ENCODE measurements at regions not wholly inside any gene's neighbourhood (a gene's known extent, or its start where the extent isn't known, plus 50 kb on each side); places are given as distances from the start of the nearest gene placed in this dataset.

DNA sequence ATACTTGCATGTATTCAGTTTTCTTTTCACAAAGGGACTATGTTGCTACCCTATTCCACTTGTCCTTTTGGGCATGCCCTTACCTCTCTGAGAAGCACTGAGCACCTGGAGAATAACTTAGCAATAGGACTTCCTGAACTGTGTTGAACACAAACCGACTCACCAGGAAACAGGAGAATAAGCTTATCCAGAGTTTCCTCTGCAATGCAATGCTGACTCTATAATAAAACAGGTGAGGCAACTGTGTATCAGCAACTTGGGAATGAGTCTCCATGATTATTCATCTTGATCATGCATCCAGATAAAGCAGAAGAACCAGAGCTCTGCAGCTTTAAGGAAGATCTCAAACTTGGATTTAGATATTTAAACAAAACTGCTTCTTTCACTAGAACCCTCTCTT is 806.5 kb downstream of the IGSF11 start:
- no peaks in the 10 kb centered on the region for H3K36me3 ChIP-seq (ENCODE audit: control insufficient read depth in 2 of 3, insufficient read depth in 3 of 3, low read length in 3 of 3)
- intact Hi-C loops (cut with DNase I): no loop called here
- TF ChIP-seq CTCF (IDR thresholded peaks at IDR 0.05; ENCODE audit: borderline replicate concordance, extremely low read depth, insufficient read depth): no peak
- H3K9ac ChIP-seq (ENCODE audit: low read length in 3 of 3): no peak overlapping the region
- H3K9me3 ChIP-seq (ENCODE audit: control insufficient read depth in 2 of 3, insufficient read depth in 1 of 3, low read length in 3 of 3): no peaks in the 10 kb centered on the region
- no peaks in the 10 kb centered on the region for H3K27me3 ChIP-seq (ENCODE audit: control insufficient read depth, insufficient read depth, low read length)
- no peaks in the 10 kb centered on the region for H3K4me1 ChIP-seq (ENCODE audit: control insufficient read depth in 2 of 3, insufficient read depth in 2 of 3, low read depth in 1 of 3, low read length in 3 of 3)
- H3K4me3 ChIP-seq (ENCODE audit: low read length in 3 of 3): no peak overlapping the region
- no peak for FAIRE-seq
- no peak for DNase-seq
- H3K27ac ChIP-seq (ENCODE audit: low read depth in 2 of 2, low read length in 2 of 2): no peak overlapping the region

GRCh38 chr3:118229196-118229595 is 805.5 kb downstream of the IGSF11 start:
- intact Hi-C loops (cut with DNase I): no loop called here
- no peak for DNase-seq
- H3K9ac ChIP-seq (ENCODE audit: low read length in 3 of 3): no peak overlapping the region
- no peaks in the 10 kb centered on the region for H3K4me1 ChIP-seq (ENCODE audit: control insufficient read depth in 2 of 3, insufficient read depth in 2 of 3, low read depth in 1 of 3, low read length in 3 of 3)
- no peak for FAIRE-seq
- no peaks in the 10 kb centered on the region for H3K36me3 ChIP-seq (ENCODE audit: control insufficient read depth in 2 of 3, insufficient read depth in 3 of 3, low read length in 3 of 3)
- no peaks in the 10 kb centered on the region for H3K27me3 ChIP-seq (ENCODE audit: control insufficient read depth, insufficient read depth, low read length)
- H3K4me3 ChIP-seq (ENCODE audit: low read length in 3 of 3): no peak overlapping the region
- no peak overlapping the region for H3K27ac ChIP-seq (ENCODE audit: low read depth in 2 of 2, low read length in 2 of 2)
- no peaks in the 10 kb centered on the region for H3K9me3 ChIP-seq (ENCODE audit: control insufficient read depth in 2 of 3, insufficient read depth in 1 of 3, low read length in 3 of 3)
- no peak for TF ChIP-seq CTCF (IDR thresholded peaks at IDR 0.05; ENCODE audit: borderline replicate concordance, extremely low read depth, insufficient read depth)

DNA sequence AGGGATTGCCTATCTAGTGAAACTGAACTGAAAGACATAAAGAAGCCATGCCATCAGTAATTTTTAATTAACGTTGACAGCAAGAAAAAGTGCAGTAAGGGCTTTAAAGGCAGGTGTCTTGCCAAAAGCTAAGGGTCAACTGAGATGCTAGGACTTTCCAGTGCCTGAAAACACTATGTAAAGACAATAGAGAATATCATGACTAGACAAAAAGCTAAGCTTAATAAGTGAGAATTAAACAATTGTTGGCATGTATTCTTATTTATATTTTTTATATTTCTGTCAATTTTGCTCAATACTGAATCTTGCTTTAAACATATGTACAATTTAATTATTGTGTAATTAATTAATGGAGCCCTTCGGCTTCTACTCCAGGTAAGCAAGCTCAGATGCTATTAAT is 803.1 kb downstream of the IGSF11 start:
- FAIRE-seq (no peak), DNase-seq (no peak)
- H3K9me3 ChIP-seq (ENCODE audit: control insufficient read depth in 2 of 3, insufficient read depth in 1 of 3, low read length in 3 of 3): no peaks in the 10 kb centered on the region
- intact Hi-C loops (cut with DNase I): no loop called here
- H3K27ac ChIP-seq (ENCODE audit: low read depth in 2 of 2, low read length in 2 of 2): no peak overlapping the region
- no peaks in the 10 kb centered on the region for H3K36me3 ChIP-seq (ENCODE audit: control insufficient read depth in 2 of 3, insufficient read depth in 3 of 3, low read length in 3 of 3)
- no peaks in the 10 kb centered on the region for H3K27me3 ChIP-seq (ENCODE audit: control insufficient read depth, insufficient read depth, low read length)
- no peaks in the 10 kb centered on the region for H3K4me1 ChIP-seq (ENCODE audit: control insufficient read depth in 2 of 3, insufficient read depth in 2 of 3, low read depth in 1 of 3, low read length in 3 of 3)
- H3K4me3 ChIP-seq (ENCODE audit: low read length in 3 of 3): no peak overlapping the region
- no peak overlapping the region for H3K9ac ChIP-seq (ENCODE audit: low read length in 3 of 3)
- no peak for TF ChIP-seq CTCF (IDR thresholded peaks at IDR 0.05; ENCODE audit: borderline replicate concordance, extremely low read depth, insufficient read depth)

DNA sequence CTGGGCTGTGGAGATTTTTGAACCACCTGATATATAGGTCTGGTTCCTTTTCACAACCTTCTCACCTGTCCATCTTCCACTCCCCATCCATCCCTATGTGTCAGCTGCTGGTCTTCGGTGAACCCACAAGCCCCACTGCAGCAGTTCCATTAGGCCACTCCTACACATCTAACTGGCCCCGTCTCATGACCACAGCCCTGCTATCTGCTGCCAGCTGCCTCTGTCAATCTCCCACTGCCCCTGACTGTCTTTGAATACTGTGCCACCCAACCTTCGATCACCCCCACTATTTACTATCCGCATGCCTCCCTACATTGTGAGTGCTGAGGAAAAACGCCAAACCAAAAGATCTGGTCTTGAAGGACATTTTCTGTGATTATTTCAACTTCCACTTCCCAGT is 795.4 kb downstream of the IGSF11 start:
- no peaks in the 10 kb centered on the region for H3K36me3 ChIP-seq (ENCODE audit: control insufficient read depth in 2 of 3, insufficient read depth in 3 of 3, low read length in 3 of 3)
- H3K9ac ChIP-seq (ENCODE audit: low read length in 3 of 3): no peak overlapping the region
- FAIRE-seq (no peak), DNase-seq (peak in 1 of 5 donors; percentile 37)
- H3K27ac ChIP-seq (ENCODE audit: low read depth in 2 of 2, low read length in 2 of 2): no peak overlapping the region
- TF ChIP-seq CTCF (IDR thresholded peaks at IDR 0.05; ENCODE audit: borderline replicate concordance, extremely low read depth, insufficient read depth): no peak
- no peak overlapping the region for H3K4me3 ChIP-seq (ENCODE audit: low read length in 3 of 3)
- H3K4me1 ChIP-seq (ENCODE audit: control insufficient read depth in 2 of 3, insufficient read depth in 2 of 3, low read depth in 1 of 3, low read length in 3 of 3): no peaks in the 10 kb centered on the region
- no peaks in the 10 kb centered on the region for H3K9me3 ChIP-seq (ENCODE audit: control insufficient read depth in 2 of 3, insufficient read depth in 1 of 3, low read length in 3 of 3)
- intact Hi-C loops (cut with DNase I): no loop called here
- no peaks in the 10 kb centered on the region for H3K27me3 ChIP-seq (ENCODE audit: control insufficient read depth, insufficient read depth, low read length)

All from kidney (tissue), 13 donors.